ENCODE measurements at regions not wholly inside any gene's neighbourhood (a gene's known extent, or its start where the extent isn't known, plus 50 kb on each side); places are given as distances from the start of the nearest gene placed in this dataset.

DNA sequence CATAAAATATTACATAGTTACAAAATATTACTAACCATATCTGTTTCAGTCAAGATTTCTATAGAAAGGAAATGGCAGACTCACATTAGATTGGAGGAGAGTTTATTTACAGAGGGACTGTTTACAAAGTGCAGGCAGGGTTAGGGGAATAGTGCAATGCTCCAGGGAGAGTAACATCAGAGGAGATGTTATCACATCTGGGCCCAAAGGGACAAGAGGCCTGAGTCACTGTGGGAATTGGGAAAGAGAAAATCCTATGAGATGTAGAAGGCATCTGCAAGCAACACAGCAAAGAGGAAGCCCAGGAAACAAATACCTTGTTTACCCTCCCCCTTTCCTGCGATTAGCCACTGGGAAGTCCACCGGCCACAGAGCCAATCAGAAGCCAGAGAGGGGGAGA lies 227.3 kb upstream of the TANK start:
- TF ChIP-seq POLR2AphosphoS5 (IDR thresholded peaks at IDR 0.05), result no peak
- TF ChIP-seq, protein P1, sequence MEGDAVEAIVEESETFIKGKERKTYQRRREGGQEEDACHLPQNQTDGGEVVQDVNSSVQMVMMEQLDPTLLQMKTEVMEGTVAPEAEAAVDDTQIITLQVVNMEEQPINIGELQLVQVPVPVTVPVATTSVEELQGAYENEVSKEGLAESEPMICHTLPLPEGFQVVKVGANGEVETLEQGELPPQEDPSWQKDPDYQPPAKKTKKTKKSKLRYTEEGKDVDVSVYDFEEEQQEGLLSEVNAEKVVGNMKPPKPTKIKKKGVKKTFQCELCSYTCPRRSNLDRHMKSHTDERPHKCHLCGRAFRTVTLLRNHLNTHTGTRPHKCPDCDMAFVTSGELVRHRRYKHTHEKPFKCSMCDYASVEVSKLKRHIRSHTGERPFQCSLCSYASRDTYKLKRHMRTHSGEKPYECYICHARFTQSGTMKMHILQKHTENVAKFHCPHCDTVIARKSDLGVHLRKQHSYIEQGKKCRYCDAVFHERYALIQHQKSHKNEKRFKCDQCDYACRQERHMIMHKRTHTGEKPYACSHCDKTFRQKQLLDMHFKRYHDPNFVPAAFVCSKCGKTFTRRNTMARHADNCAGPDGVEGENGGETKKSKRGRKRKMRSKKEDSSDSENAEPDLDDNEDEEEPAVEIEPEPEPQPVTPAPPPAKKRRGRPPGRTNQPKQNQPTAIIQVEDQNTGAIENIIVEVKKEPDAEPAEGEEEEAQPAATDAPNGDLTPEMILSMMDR (IDR thresholded peaks at IDR 0.05), result no peak

Data from breast epithelium (tissue), 3 donors.